ENCODE measurements at regions not wholly inside any gene's neighbourhood (a gene's known extent, or its start where the extent isn't known, plus 50 kb on each side); places are given as distances from the start of the nearest gene placed in this dataset.
A peak's percentile ranks its signal among the peaks of the same experiment; 100 is the strongest.

- TF ChIP-seq ZNF790 (CRISPR knock-in tag; IDR thresholded peaks at IDR 0.05; ENCODE audit: borderline replicate concordance) (no peak), KLF6 (CRISPR knock-in tag; IDR thresholded peaks at IDR 0.05) (no peak), CCAR2 (optimal IDR thresholded peaks at IDR 0.05; ENCODE audit: low read depth, low read length) (no peak), JDP2 (CRISPR knock-in tag; IDR thresholded peaks at IDR 0.05; ENCODE audit: borderline replicate concordance) (no peak), AGO1 (IDR thresholded peaks at IDR 0.05; ENCODE audit: low read depth, low read length, poor library complexity, severe bottlenecking) (no peak)
Measured at GRCh38 chr6:2481307-2481706, 235.9 kb upstream of the GMDS start (continued).

GRCh38 chr6:2480267-2480966 lies 235.0 kb upstream of the GMDS start:
- H4K20me1 ChIP-seq (ENCODE audit: insufficient read depth, low read length): no peaks in the 10 kb centered on the region; the same call in 1 of the 2 replicates
- no peak overlapping the region for H2AFZ ChIP-seq (ENCODE audit: low read length)
- intact Hi-C loops (cut with micrococcal nuclease; ENCODE audit: unreplicated experiment) (no loop called here), in situ Hi-C loops (cut with HindIII; ENCODE audit: extremely low pct_ligation_motif_present, low pct_unique_long_range_greater_than_20kb) (no loop called here)
- no peak overlapping the region for H3K4me2 ChIP-seq (ENCODE audit: low read depth, low read length)
- no TSS peak for BruUV-seq (replicated peaks)
- H3K79me2 ChIP-seq (ENCODE audit: insufficient read depth, low read length): no peaks in the 10 kb centered on the region
- H3K36me3 ChIP-seq (replicated peaks in 1 of 2; ENCODE audit: control insufficient read depth in 1 of 2, insufficient read depth in 2 of 2, low read length in 2 of 2): no peaks in the 10 kb centered on the region
- DNase-seq (ENCODE audit: low spot score) (no peak), FAIRE-seq (no peak), ATAC-seq (no peak)
- H3K9me3 ChIP-seq (ENCODE audit: low read length): peaks cover 26% of the 10 kb centered on the region
- CTCF ChIA-PET (ENCODE audit: low intra/inter-chr PET ratio, low total read pairs): no interaction called here
- POLR2A ChIA-PET: no interaction called here
- no peak for TF ChIP-seq FOXM1 (CRISPR knock-in tag; IDR thresholded peaks at IDR 0.05)
- no peak for TF ChIP-seq ZNF224 (CRISPR knock-in tag; IDR thresholded peaks at IDR 0.05)
- H3K9ac ChIP-seq (ENCODE audit: insufficient read depth, low read depth, low read length): no peak overlapping the region
- peaks cover 0 to 10% of the 10 kb centered on the region in 2 experiments; a peak in 2 of 5 replicates for H3K27me3 ChIP-seq (ENCODE audit: control insufficient read depth in 1 of 2, insufficient read depth in 2 of 2, low read length in 2 of 2)
- H3K27ac ChIP-seq (ENCODE audit: extremely low read length, insufficient read depth, low read length): no peak overlapping the region
- 27% methylated on average over 10 of the region's 10 CpGs for WGBS (ENCODE audit: low lambda C conversion rate)
- no peak overlapping the region for H3K4me3 ChIP-seq (replicated peaks in 1 of 3; ENCODE audit: insufficient read depth in 1 of 3, low read depth in 2 of 3, low read length in 3 of 3)
- no peaks in the 10 kb centered on the region for H3K4me1 ChIP-seq (ENCODE audit: insufficient read depth, low read length)

- FAIRE-seq (no peak), DNase-seq (ENCODE audit: low spot score) (no peak), ATAC-seq (no peak)
- no peaks in the 10 kb centered on the region for H3K4me1 ChIP-seq (ENCODE audit: insufficient read depth, low read length)
- peaks cover 0 to 10% of the 10 kb centered on the region in 2 experiments; a peak in 2 of 5 replicates for H3K27me3 ChIP-seq (ENCODE audit: control insufficient read depth in 1 of 2, insufficient read depth in 2 of 2, low read length in 2 of 2)
- in situ Hi-C loops (cut with HindIII; ENCODE audit: extremely low pct_ligation_motif_present, low pct_unique_long_range_greater_than_20kb) (no loop called here), intact Hi-C loops (cut with micrococcal nuclease; ENCODE audit: unreplicated experiment) (no loop called here)
- H3K79me2 ChIP-seq (ENCODE audit: insufficient read depth, low read length): no peaks in the 10 kb centered on the region
- peaks cover 16% of the 10 kb centered on the region for H3K9me3 ChIP-seq (ENCODE audit: low read length)
- no TSS peak for BruUV-seq (replicated peaks)
- H3K9ac ChIP-seq (ENCODE audit: insufficient read depth, low read depth, low read length): no peak overlapping the region
- H3K4me2 ChIP-seq (ENCODE audit: low read depth, low read length): no peak overlapping the region
- H2AFZ ChIP-seq (ENCODE audit: low read length): no peak overlapping the region
- H3K27ac ChIP-seq (ENCODE audit: extremely low read length, insufficient read depth, low read length): no peak overlapping the region
- ChIA-PET CTCF (ENCODE audit: low intra/inter-chr PET ratio, low total read pairs) (no interaction called here), POLR2A (no interaction called here)
- H3K4me3 ChIP-seq (replicated peaks in 1 of 3; ENCODE audit: insufficient read depth in 1 of 3, low read depth in 2 of 3, low read length in 3 of 3): no peak overlapping the region
- no peaks in the 10 kb centered on the region for H3K36me3 ChIP-seq (replicated peaks in 1 of 2; ENCODE audit: control insufficient read depth in 1 of 2, insufficient read depth in 2 of 2, low read length in 2 of 2)
- no peaks in the 10 kb centered on the region; the same call in 1 of the 2 replicates for H4K20me1 ChIP-seq (ENCODE audit: insufficient read depth, low read length)
- TF ChIP-seq MAFK (conservative IDR thresholded peaks at IDR 0.05 in 1 of 2, IDR thresholded peaks at IDR 0.05 in 1 of 2; ENCODE audit: low read length in 2 of 2) (peak in 1 of 2 experiments; percentile 52), PCBP2 (optimal IDR thresholded peaks at IDR 0.05; ENCODE audit: low read depth, low read length, poor library complexity, severe bottlenecking) (no peak), MAFF (IDR thresholded peaks at IDR 0.05; ENCODE audit: low read depth, low read length) (peak; percentile 16; the same call in 1 of the 2 replicates)
- 14% methylated on average over 9 of the region's 9 CpGs for WGBS (ENCODE audit: low lambda C conversion rate)
Measured at GRCh38 chr6:2478200-2478599, 232.8 kb upstream of the GMDS start.
